GM19351 (cell line): ENCODE measurements at regions not wholly inside any gene's neighbourhood (a gene's known extent, or its start where the extent isn't known, plus 50 kb on each side); places are given as distances from the start of the nearest gene placed in this dataset.

ENCODE experiments used
- ATAC-seq: cut with Tn5 transposase; IDR thresholded peaks from one replicate; pipeline ENCODE4 v1.9.1; 2021; ENCODE audit warnings: mild to moderate bottlenecking, moderate library complexity; ENCODE audit not compliant: unreplicated experiment

DNA sequence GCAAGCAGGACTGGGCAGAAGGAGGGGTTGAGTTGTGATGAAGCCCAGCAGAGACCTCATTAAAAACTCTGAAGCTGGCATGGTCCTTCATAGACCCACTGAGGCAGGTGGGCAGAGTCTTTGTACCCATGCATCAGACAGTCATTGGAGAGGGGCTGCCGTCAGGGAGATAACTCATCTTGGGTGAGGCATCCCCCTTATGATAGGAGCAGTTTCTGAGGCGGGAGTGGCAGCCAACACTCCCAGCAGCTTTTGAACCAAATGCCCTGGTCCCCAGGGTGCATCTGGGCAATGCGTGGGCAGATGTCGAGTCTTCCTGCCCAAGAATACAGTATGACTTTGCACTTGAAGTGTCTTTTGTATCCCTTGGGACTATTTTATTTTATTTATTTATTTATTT lies 68.1 kb downstream of the HTR5A start:
- no peak for ATAC-seq

DNA sequence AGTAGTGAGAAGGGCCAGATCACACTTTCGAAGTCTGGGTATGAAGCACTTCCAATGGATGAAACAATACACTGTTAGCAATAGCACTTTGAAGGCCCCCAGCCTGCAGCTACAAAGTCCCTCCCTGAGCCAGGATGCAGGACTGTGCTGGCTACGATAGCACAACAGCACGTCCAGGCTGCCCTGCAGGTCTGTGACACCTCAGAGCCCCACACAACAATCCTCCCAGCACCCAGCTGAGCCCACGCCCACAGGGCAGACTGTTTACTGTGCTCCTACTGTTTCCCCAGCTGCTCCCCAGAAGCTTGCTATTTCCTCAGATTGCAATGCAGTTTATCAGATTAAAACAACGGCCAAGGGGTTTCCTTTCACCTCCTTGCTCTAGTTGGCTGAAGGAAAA lies 71.4 kb downstream of the HTR5A start:
- ATAC-seq, result no peak

DNA sequence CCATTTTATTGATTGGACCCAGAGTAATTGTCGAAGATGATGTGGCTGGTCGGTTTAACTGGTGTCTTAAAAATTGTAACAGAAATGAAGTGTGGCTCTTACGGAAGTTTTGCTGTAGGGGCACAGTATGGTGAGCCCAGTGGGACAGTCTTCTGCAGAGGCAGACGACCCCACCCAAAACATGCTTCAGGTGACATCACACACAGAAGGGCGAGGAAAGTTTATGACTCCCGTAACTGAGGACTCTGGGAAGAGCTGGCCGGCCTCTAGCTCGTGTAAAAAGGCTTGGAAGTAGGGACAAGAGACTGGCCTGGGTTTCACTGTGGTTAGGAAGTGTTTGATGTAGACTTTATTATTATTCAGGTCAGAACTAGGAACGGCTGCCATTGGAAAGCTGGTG lies 73.3 kb downstream of the HTR5A start:
- no peak for ATAC-seq

DNA sequence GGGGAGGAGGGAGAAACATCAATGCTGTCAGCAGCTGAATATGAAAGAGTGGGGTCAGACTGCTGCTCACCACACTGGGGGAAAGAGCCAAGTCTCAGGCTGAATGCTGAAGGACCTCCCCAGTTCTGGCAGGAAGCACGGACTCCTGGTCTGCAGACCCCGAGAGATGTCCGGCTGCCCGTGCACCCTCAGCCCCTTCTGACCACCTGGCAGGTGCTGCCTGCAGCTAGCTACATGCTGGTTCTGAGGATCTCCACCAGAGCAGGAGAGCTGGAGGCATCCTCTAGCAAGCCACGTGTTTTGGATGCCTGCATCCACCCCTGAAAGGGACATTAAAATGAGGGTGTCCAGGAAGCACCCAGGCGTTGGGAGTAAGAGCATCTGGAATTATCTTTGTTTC lies 74.2 kb downstream of the HTR5A start:
- no peak for ATAC-seq

DNA sequence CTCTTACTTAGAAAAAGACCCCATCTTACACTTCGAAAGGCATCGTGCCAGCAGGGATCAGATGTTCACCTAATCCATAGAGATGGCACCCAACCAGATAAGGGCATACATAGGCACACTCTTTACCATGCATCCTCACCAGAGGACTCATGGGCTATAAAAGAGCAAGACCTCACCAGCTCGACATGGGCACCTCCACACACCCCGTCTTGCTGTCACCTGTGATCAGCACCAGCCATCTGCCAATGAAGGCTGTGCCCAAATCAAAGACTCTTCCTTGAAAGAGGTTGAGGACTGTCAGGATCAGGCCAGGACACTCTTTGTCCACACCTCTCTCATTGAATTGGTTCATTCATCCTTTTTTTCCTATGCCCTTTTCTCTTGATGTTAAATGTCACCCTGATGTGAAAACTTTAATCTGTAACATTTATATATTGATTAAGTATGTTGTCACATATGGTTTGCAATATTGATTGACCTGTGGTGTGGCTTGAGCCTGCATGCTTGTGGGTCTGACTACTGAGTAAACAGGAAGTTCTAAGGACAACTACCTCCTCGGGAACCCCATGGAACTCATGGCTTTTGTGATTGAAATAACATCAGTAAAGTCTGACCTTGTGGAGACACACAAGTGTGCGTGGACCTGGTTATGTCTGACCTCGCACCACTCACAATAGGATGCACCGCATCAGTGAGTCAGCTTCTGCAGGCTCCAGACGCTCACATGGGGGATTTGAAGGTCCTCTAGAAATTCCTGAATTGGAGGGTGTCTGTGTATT lies 75.5 kb downstream of the HTR5A start:
- no peak for ATAC-seq

DNA sequence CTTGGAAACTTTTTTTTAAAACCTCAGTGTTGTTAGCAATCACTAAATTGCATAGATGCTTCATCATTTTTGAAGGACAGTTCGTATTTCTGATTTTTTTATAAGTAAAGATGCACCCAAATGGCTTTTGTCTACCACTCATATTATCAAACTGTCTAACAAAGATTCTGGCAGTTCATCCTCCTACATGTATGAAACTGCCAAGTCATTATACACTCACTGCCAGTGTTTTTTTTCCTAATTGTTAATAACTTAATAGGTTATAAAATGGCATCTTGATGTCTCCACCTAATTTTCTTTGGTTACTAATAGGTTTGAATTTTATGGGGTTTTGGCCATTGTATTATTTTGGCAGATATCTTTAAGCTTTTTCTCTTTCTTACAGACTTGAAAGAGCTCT lies 77.0 kb downstream of the HTR5A start:
- no peak for ATAC-seq

DNA sequence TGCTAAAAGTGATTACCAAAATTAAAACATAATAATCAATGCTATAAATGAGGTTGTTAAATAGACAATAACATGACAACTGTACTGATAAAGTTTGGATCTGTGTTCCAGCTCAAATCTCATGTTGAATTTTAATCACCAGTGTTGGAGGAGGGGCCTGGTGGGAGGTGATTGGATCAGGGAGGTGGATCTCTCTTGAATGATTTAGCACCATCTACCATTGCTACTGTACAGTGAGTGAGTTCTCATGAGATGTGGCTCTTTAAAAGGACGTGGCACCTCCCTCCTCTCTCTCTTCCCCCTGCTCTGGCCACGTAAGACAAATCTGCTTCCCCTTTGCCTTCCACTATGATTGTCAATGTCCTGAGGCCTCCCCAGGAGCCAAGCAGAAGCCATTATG lies 77.5 kb downstream of the HTR5A start:
- no peak for ATAC-seq

DNA sequence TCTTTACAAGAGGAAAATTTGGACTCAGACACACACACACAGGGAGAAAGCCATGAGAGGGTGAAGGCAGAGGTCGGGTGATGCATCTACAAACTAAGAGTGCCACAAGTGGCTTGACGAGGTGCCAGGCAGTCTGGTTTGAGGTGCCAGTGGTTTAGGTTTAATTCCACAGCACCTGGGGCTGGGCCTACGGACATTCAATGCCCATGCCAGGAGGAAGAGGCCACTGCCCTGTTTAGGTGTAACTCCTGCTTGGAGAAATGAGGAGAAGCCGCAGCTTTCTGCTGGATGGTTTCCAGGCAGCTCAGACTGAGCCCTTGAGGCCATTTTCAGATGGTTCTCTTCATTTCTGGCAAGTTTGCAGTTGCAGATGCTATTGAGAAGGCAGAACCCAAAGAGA lies 83.6 kb downstream of the HTR5A start:
- ATAC-seq, result no peak

DNA sequence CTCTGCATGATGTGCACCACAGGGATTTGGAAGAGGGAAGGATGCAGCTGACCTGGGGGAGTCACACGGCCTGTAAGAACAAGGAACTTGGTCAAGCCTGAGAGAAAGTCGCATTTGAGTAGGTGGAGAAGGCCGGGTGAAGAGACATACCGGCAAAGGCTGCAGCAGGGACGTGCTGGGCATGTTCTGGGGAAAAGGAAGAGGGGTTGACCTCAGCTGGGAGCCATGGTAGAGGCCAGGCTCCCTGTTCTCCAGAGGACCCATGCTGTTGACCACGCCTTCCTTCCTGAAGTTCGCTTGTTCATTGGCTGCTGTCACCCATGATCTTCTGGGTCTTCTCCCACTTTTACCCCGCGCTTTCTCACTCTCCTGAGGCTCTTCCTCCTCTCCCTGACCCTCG lies 84.5 kb downstream of the HTR5A start:
- no peak for ATAC-seq

DNA sequence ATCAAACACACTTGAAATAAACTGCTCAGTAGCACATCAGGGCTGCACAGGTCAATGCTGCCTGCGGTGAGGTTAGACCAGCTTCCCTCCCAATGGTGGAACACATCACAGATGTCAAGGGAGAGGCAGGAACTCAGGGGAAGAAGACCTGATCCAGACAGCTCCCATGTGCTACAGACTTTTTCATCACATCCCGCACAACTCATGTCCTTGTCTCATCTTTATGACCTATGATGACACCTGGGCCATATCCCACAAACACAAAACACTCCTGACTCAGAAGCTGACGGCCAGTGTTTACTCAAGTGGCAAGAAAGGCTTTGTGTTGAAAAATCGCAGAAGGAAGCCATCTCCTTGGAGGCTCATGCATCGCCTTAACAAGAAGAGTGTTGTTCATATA lies 91.6 kb downstream of the HTR5A start:
- no peak for ATAC-seq

DNA sequence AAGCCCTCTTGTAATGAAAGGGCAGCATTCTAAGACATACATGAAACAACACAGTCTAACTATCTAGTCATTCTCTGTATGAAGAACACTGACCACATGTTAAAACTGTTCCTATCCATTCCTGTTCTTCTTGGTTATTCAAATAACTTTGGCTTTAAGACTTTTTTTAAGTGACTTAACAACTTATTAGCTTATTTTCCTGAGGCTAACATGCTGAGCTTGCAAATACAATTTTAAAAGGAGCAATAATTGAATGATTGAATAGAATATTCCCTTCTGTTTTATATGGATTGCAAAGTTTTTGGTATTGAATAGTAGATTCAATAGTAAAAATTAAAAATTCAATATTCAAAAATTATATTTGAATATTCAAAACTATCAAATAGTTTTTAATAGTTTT lies 92.3 kb downstream of the HTR5A start:
- ATAC-seq, result no peak

DNA sequence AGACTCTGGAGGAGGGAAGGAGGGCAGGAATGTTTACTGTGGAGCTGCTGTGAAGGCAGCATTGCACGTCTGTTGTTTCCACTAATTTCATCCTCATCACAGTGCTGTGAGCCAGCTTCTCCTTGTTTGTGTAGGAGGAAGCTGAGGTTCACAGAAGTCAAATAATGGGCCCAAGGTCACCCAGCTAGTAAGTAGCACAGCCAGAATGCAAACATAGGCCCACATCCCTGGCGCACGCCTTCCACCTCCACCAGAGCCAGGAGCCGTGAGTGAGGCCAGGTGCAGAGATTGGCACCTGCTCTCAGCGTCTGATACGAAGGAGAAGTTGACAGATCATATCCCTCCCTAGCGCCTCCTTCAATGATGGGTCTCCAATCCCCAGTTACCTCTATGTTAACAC lies 93.6 kb downstream of the HTR5A start:
- no peak for ATAC-seq

DNA sequence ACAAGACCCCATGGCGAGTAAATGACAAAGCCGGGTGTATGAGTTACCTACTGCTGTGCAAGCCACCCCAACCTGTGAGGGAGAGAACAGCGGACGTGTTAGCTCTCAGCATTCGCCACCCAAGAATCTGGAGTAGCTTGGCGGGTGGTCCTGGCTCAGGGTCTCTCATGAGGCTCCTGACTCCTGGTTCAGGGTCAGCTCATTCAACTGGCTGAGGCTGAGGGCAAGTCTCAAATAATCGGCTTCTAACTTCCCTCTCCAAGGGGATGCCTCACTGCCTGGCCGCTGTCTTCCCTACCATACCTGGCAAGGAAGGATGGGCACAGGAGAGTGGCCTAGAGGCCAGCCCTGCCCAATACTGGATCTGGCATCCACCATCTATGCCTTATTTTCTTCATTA lies 94.2 kb downstream of the HTR5A start:
- ATAC-seq, result no peak

DNA sequence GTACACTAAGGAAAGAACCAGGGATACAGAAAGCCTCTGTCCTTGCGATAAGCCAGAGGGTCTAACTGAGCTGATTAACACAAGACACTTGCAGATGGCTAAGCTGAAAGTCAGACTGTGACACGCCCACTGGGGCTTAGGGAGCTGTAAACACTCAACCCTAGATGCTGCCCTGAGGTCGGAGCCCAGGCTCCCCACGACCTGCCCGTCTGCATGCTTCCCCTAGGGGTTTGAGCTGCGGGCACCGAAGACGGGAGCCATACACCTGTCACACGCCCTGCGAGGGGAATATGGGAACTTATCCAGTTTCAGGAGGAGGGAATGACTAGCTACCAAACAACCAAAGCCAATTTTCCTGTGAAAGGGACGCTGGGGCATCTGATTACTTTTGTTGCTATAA lies 96.0 kb downstream of the HTR5A start:
- ATAC-seq, result no peak

DNA sequence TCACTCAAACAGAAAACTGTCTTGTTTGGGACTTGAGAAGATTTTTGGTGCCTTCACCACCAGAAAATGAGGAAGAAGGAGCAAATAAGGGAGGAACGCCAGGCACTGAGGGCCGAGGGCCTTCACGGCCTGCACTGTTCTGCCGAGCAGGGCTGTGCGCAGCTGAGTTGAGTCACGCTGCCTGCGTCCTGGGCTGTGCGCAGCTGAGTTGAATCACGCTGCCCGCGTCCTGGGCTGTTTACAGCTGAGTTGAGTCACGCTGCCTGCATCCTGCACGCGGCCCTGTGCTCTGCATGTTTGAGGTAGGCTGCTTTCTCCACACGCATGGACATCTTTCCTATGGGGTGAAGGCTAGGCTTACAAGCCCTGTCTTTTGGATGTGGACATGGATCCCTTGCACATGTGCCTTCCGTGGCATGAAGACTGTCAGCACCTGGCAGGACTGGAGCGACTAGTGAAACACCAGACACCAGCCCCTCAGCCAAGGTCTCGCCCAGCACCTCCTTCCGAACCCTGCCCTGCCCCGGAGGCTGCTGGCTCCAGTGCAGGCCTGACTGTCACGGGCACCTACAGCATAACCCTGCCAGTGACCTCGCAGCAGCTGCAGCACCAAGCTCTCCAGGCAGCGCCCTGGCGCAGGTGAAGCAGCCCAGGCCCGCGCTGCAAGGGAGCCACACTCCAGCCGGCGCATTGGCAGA lies 96.7 kb downstream of the HTR5A start:
- ATAC-seq, result peak; percentile 65

DNA sequence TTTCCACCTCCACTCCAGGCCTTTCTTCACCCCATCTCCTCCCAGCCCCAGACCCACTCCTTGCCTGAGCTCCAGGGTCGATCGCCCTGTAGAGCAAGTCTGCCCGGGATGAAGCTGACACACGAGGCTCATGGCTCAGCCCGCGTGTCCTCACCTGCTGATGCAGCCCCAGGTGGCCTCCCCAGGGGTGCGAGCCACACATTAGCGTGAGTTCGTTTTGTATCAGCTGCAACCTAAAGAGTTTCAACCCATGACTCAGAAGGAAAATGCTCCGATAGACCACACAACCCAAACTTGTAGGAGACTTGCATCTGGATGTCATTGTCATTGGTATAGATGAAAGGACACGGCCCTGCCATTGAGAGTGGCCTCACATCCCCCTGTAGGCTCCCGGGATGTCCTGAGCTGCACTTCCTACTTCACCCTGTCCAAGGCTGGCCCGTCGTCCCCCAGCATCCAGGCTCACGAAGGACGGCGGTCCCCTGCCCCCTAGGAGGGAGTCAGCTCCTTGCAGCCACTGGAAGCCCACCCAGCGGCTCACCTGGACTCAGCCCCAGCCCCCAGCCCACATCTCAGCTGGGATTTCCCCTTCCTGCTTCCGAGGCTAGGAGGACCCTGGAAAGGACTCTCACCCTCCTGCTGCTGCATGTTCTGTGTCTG lies 97.7 kb downstream of the HTR5A start:
- ATAC-seq, result peak; percentile 47

DNA sequence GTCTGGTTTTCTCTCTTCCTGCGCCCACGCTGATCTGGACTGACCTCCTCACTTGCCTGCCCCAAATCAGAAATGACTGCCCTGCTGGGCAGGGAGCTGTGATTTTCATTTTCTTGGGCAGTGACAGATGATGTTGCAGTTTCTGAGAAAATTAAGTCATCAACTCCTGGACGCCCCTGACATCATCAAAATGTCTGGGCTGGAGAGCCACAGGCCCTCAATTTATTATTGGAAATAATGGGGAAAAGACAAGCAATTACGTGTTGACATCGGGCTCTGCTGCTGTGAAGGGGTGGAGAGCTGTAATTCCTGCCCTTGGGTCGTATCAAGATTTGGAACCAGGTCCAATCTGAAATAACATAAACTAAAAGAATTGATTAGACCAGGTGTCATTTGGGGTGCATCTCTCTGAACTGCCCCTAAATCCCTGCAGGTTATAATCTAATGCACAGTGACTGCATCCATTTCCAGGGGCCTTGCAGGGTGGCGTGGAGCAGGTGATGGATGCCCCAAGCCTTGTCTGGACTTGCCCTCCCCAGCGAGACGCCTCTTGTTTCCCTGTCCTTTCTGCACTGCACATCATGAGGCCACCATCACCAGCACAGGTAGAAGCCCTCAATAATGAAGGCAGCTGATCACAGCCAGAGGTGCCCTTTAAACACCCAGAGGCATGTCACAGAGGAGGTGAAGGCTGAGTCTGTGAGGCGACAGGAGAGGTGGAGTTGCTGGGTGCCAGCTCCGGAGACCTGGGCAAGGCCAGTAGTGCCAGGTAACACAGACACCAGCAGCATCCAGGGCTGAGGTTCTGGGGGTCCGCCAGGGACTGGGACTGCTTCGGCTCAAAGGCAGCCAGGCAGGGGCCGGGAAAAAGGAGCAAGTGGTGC lies 98.7 kb downstream of the HTR5A start:
- no peak for ATAC-seq

DNA sequence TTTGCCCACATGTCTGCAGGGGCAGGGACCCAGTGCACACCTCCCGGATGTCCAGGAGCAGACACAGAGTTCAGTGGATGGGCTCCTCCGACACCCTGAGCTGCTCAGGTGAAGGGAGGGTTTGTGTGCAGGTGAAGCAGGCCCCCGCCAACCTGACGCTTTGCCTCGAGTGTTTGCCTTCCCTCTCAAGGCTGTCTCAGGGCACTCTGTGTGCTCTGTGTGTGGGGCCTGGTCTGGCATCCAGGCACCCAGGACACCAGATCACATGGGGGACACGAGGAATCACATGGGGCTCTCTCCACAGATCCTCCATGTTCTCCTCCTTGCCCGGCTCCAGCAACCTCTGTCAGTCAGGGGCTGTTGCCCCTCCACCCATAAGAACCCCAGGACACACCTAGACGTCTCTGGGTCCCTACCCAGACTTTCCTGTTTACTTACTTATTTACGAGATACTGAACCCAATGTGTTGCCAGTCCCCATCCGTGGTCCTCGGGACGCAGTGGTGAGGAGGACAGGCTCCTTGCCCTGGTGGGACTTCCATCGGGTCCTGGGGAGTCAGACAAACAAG lies 99.5 kb downstream of the HTR5A start:
- no peak for ATAC-seq

DNA sequence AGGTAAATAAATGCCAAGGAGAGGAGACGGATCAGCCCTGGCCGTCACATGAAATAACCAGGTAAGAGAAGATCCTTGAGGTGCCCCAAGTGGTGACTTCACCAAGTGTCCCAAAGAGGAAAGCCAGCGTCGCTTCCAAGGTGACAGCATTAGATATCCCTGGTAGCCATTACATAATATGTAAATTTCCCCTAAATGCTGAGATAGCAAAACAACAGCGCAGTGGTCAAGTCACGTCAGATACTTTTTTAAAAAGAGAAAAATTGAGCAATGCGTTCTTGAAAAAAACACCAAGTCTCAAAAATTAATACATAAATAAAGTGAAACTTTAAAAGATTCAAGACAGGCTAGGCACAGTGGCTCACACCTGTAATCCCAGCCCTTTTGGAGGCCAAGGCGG lies 100.2 kb downstream of the HTR5A start:
- no peak for ATAC-seq

DNA sequence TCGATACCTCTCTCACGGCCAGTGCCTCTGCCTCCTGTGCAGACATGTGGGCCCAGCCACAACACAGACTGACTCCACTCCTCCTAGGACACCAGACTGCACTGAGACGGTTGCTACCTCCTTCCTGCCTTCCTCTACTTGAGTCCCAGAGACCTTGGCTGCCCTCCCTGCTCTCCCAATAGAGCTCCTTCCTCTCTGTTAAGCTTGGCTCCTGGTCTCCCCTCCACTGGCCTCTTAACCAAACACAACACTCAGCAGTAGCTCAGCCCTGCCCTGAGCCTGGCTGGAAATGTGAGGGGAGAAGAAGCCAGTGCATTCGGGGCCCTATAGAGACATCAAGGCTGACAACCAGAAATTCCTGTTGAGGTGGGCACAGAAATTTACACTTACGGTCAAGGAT lies 102.0 kb downstream of the HTR5A start:
- no peak for ATAC-seq

DNA sequence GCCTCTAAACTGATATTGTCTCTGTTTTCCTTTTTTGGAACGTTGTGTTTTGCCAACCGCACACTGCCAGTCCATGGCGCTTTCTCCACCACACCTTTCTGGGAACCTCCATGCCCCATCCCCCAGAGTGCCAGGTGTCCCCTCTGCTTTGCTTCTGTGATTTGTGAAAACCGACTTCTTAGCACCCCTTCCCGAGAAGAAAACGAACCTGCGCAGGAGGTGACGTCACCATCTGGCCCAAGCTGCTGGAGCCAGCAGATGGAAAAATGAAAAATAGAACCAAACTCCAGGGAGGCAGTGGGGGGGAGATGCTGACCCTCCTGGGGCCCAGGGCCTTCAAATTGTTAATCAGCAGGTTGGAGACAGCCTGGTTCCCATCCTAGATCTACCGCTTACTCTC lies 103.8 kb downstream of the HTR5A start:
- no peak for ATAC-seq
